CD4-positive, CD25-positive, alpha-beta regulatory T cell (primary cell): ENCODE measurements at regions not wholly inside any gene's neighbourhood (a gene's known extent, or its start where the extent isn't known, plus 50 kb on each side); places are given as distances from the start of the nearest gene placed in this dataset.

ENCODE experiments used
- ATAC-seq, 2 donors: fragments of 150-1000 bp; cut with Tn5 transposase; one replicate each; pipeline ENCODE4 v1.10.0; 2021; ENCODE audit warnings: low read depth in 2 of 2, moderate number of reproducible peaks in 2 of 2, moderate library complexity in 1 of 2
- DNase-seq, 3 donors: peaks; one replicate each; pipeline versions ENCODE4 v3.0.0 to v3.0.0-alpha.2; 2012 to 2022; ENCODE audit warnings: mixed read lengths in 1 of 3
- H3K27ac ChIP-seq: one replicate; pipeline ENCODE4 v1.7.0; 2013; ENCODE audit warnings: mild to moderate bottlenecking, low read length; ENCODE audit not compliant: insufficient read depth, poor library complexity, severe bottlenecking
- H3K27me3 ChIP-seq: one replicate; pipeline ENCODE4 v1.7.0; 2013; ENCODE audit warnings: low read length; ENCODE audit not compliant: control insufficient read depth, insufficient read depth
- H3K36me3 ChIP-seq: one replicate; pipeline ENCODE4 v1.7.0; 2013; ENCODE audit warnings: mild to moderate bottlenecking, low read length, moderate library complexity; ENCODE audit not compliant: control insufficient read depth, insufficient read depth
- H3K4me1 ChIP-seq: 2 replicates; pipeline ENCODE4 v1.7.0; 2013; ENCODE audit warnings: mild to moderate bottlenecking, low read length; ENCODE audit not compliant: insufficient read depth, control insufficient read depth, poor library complexity, severe bottlenecking
- H3K4me3 ChIP-seq: one replicate; pipeline ENCODE4 v1.7.0; 2013; ENCODE audit warnings: low read depth, mild to moderate bottlenecking, low read length, moderate library complexity
- H3K9me3 ChIP-seq, 2 experiments: 1 replicate in 1 of 2; 2 replicates in 1 of 2; pipeline ENCODE4 v1.7.0; 2013; ENCODE audit warnings: low read length in 2 of 2, mild to moderate bottlenecking in 1 of 2, moderate library complexity in 1 of 2; ENCODE audit not compliant: control insufficient read depth in 2 of 2
- H3K27ac Mint-ChIP-seq, 3 donors: one replicate each; pipeline ENCODE4 v1.8.0; 2020 to 2022; ENCODE audit warnings: mild to moderate bottlenecking in 3 of 3, mixed read lengths in 3 of 3, moderate library complexity in 2 of 3
- H3K27me3 Mint-ChIP-seq: one replicate; pipeline ENCODE4 v1.8.0; 2022; ENCODE audit warnings: mild to moderate bottlenecking, mixed read lengths
- H3K36me3 Mint-ChIP-seq: one replicate; pipeline ENCODE4 v1.8.0; 2020; ENCODE audit warnings: mixed read lengths
- H3K4me1 Mint-ChIP-seq, 4 donors: one replicate each; pipeline ENCODE4 v1.8.0; 2020 to 2022; ENCODE audit warnings: mixed read lengths in 4 of 4, mild to moderate bottlenecking in 1 of 4
- H3K4me3 Mint-ChIP-seq, 4 donors: one replicate each; pipeline ENCODE4 v1.8.0; 2020 to 2022; ENCODE audit warnings: mild to moderate bottlenecking in 4 of 4, mixed read lengths in 4 of 4, moderate library complexity in 3 of 4
- H3K9me3 Mint-ChIP-seq, 7 donors: one replicate each; pipeline ENCODE4 v1.8.0; 2020 to 2022; ENCODE audit warnings: mixed read lengths in 7 of 7, mild to moderate bottlenecking in 3 of 7, moderate library complexity in 2 of 7

GRCh38 chr18:44181951-44182747 lies 498.5 kb upstream of the SETBP1 start:
- Mint-ChIP-seq H3K27me3 (no peaks in the 10 kb centered on the region), H3K4me3 (no peak overlapping the region), H3K27ac (no peak overlapping the region), H3K4me1 (no peaks in the 10 kb centered on the region), H3K9me3 (peaks cover 0 to 7% (median 0%) of the 10 kb centered on the region in 7 donors), H3K36me3 (no peaks in the 10 kb centered on the region)
- ATAC-seq (no peak), DNase-seq (no peak)
- no peaks in the 10 kb centered on the region for H3K9me3 ChIP-seq
- H3K36me3 ChIP-seq, result no peaks in the 10 kb centered on the region
- no peaks in the 10 kb centered on the region for H3K27me3 ChIP-seq
- H3K4me3 ChIP-seq, result no peak overlapping the region
- H3K27ac ChIP-seq, result no peak overlapping the region
- H3K4me1 ChIP-seq, result no peaks in the 10 kb centered on the region

- Mint-ChIP-seq H3K27me3 (no peaks in the 10 kb centered on the region), H3K4me3 (no peak overlapping the region), H3K27ac (no peak overlapping the region), H3K9me3 (peaks cover 0 to 7% (median 0%) of the 10 kb centered on the region in 7 donors), H3K36me3 (no peaks in the 10 kb centered on the region), H3K4me1 (no peaks in the 10 kb centered on the region)
- no peak for ATAC-seq
- Histone ChIP-seq H3K36me3 (no peaks in the 10 kb centered on the region), H3K27ac (no peak overlapping the region), H3K9me3 (no peaks in the 10 kb centered on the region), H3K4me1 (no peaks in the 10 kb centered on the region), H3K4me3 (no peak overlapping the region), H3K27me3 (no peaks in the 10 kb centered on the region)
- DNase-seq, result no peak
These were observed 494.7 kb upstream of the SETBP1 start for GRCh38 chr18:44186001-44186400.

DNA sequence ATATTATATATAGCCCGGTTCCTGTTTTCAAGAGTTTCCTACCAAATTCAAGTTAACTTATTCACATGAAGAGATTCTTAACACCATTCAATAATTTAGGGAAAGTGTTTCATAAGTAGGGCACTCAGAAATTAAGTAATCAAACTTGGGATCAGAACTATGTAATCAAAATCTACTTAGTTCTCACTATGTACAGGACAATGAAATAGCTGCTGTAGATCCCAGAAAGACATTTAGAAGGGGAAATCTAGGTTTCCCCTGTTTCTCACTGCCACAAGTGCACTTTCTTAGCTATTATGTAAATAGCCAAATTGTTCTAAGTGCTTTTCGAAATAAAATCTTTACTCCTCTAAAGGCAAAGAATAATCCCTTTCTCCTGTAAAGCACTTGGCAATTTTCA lies 493.6 kb upstream of the SETBP1 start:
- H3K27me3 Mint-ChIP-seq, result no peaks in the 10 kb centered on the region
- H3K27ac Mint-ChIP-seq, result no peak overlapping the region
- H3K4me3 Mint-ChIP-seq, result no peak overlapping the region
- no peaks in the 10 kb centered on the region for H3K4me1 ChIP-seq
- no peaks in the 10 kb centered on the region for H3K9me3 ChIP-seq
- no peak overlapping the region for H3K27ac ChIP-seq
- H3K4me3 ChIP-seq, result no peak overlapping the region
- H3K27me3 ChIP-seq, result no peaks in the 10 kb centered on the region
- peaks cover 0 to 7% (median 0%) of the 10 kb centered on the region in 7 donors for H3K9me3 Mint-ChIP-seq
- H3K36me3 ChIP-seq, result no peaks in the 10 kb centered on the region
- H3K36me3 Mint-ChIP-seq, result no peaks in the 10 kb centered on the region
- H3K4me1 Mint-ChIP-seq, result no peaks in the 10 kb centered on the region
- no peak for ATAC-seq
- no peak for DNase-seq

DNA sequence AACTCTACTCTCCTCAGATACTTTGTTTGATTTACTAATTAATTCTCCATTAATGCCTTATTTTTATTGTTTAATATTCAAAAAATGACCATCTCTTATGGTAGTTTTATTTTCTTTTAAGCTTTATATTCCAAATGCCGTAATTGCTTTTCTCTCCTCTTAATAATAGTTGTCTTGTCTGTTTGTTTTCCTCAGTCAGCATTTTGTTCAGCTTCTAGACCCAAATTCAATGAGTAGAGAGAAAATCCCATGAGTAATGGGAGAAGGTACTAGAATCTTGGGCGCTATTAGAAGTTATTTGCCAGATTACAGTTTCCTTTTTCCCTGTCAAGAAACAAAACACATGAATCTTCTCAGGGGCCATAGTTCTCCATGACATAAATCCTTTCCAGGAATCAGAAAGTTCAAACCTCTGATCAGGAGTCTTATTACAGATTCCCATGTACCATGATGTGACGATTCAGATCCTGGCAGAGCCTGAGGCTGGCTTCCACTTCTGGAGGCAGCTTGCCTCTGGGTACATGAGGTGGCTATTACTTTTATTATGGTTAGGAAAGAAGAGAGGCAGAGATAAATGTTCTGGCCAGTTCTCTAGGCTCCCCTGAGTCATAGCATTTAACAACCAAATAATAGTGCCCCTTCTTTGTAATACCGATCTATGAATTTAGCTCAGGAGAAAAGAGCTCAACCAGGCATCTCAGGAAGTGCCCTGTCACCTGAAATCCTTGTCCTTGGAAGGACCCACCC lies 485.1 kb upstream of the SETBP1 start:
- Histone ChIP-seq H3K27ac (no peak overlapping the region), H3K36me3 (no peaks in the 10 kb centered on the region), H3K4me1 (no peaks in the 10 kb centered on the region), H3K27me3 (no peaks in the 10 kb centered on the region), H3K9me3 (no peaks in the 10 kb centered on the region), H3K4me3 (no peak overlapping the region)
- no peak overlapping the region for H3K27ac Mint-ChIP-seq
- H3K9me3 Mint-ChIP-seq, result peaks cover 0 to 9% (median 5%) of the 10 kb centered on the region in 7 donors
- H3K36me3 Mint-ChIP-seq, result no peaks in the 10 kb centered on the region
- DNase-seq (no peak), ATAC-seq (no peak)
- H3K4me3 Mint-ChIP-seq, result no peak overlapping the region
- H3K27me3 Mint-ChIP-seq, result no peaks in the 10 kb centered on the region
- H3K4me1 Mint-ChIP-seq, result no peaks in the 10 kb centered on the region

GRCh38 chr18:44197832-44198611 lies 482.7 kb upstream of the SETBP1 start:
- DNase-seq (no peak), ATAC-seq (no peak)
- no peaks in the 10 kb centered on the region for H3K36me3 Mint-ChIP-seq
- no peaks in the 10 kb centered on the region for H3K4me1 ChIP-seq
- no peak overlapping the region for H3K27ac Mint-ChIP-seq
- H3K36me3 ChIP-seq, result no peaks in the 10 kb centered on the region
- H3K9me3 ChIP-seq, result no peaks in the 10 kb centered on the region
- H3K4me3 ChIP-seq, result no peak overlapping the region
- peaks cover 2 to 14% (median 5%) of the 10 kb centered on the region in 7 donors for H3K9me3 Mint-ChIP-seq
- no peak overlapping the region for H3K27ac ChIP-seq
- no peaks in the 10 kb centered on the region for H3K27me3 Mint-ChIP-seq
- H3K4me3 Mint-ChIP-seq, result no peak overlapping the region
- no peaks in the 10 kb centered on the region for H3K4me1 Mint-ChIP-seq
- H3K27me3 ChIP-seq, result no peaks in the 10 kb centered on the region

- no peaks in the 10 kb centered on the region for H3K9me3 ChIP-seq
- no peaks in the 10 kb centered on the region for H3K27me3 Mint-ChIP-seq
These were observed 481.9 kb upstream of the SETBP1 start for GRCh38 chr18:44198612-44199284.

DNA sequence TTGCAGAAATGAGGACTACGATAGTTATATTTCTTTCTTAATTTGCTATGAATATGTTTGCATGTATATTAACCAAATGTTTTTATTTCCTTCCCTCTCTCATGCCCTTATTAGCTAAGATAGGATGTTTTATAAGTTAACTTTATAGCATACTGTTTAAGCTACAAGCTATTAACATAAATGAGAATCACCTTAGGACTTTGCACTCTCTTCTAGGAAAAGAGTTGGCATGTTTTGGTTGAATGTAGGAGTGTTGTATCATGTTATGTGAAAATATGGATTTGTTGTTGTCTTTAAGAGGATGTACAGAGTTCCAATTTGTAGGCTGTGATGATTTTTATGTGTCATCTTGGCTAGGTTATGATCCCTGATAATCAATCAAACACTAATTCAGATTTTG lies 467.4 kb upstream of the SETBP1 start:
- DNase-seq, result no peak

More at GRCh38 chr18:44198612-44199284, 481.9 kb upstream of the SETBP1 start:
- Mint-ChIP-seq H3K27ac (no peak overlapping the region), H3K4me1 (no peaks in the 10 kb centered on the region), H3K36me3 (no peaks in the 10 kb centered on the region), H3K9me3 (peaks cover 2 to 16% (median 5%) of the 10 kb centered on the region in 7 donors), H3K4me3 (no peak overlapping the region)
- no peak overlapping the region for H3K4me3 ChIP-seq
- ATAC-seq (no peak), DNase-seq (no peak)
- H3K27me3 ChIP-seq, result no peaks in the 10 kb centered on the region
- H3K4me1 ChIP-seq, result no peaks in the 10 kb centered on the region
- no peaks in the 10 kb centered on the region for H3K36me3 ChIP-seq
- no peak overlapping the region for H3K27ac ChIP-seq

More for the DNA sequence above, 467.4 kb upstream of the SETBP1 start:
- H3K9me3 ChIP-seq, result no peaks in the 10 kb centered on the region
- Mint-ChIP-seq H3K4me3 (no peak overlapping the region), H3K27ac (no peak overlapping the region), H3K9me3 (peaks cover 0 to 16% (median 1%) of the 10 kb centered on the region in 7 donors), H3K36me3 (no peaks in the 10 kb centered on the region), H3K27me3 (no peaks in the 10 kb centered on the region), H3K4me1 (no peaks in the 10 kb centered on the region)
- H3K36me3 ChIP-seq, result no peaks in the 10 kb centered on the region
- H3K27me3 ChIP-seq, result no peaks in the 10 kb centered on the region
- no peaks in the 10 kb centered on the region for H3K4me1 ChIP-seq
- ATAC-seq, result no peak
- H3K4me3 ChIP-seq, result no peak overlapping the region
- no peak overlapping the region for H3K27ac ChIP-seq
